Endothelial cell of umbilical vein (primary cell): ENCODE measurements at regions not wholly inside any gene's neighbourhood (a gene's known extent, or its start where the extent isn't known, plus 50 kb on each side); places are given as distances from the start of the nearest gene placed in this dataset.

Experiments
- BruUV-seq: library from RNA; stranded (reverse); fragments of 400-500 nt; replicated peaks from 2 replicates; lab custom pipeline; 2021; lab: Mats Ljungman, UMichigan
- CTCF ChIA-PET: fragments of 300-600, 350-600 bp; sonication (Branson Sonifier 250); formaldehyde crosslinking; loops from one replicate; lab custom pipeline; 2021; ENCODE audit warnings: antibody characterized with exemption, inconsistent platforms; lab: Charles Lee
- POLR2A ChIA-PET: fragments of 300-600, 350-600 bp; sonication (Branson Sonifier 250); formaldehyde crosslinking; loops from one replicate; lab custom pipeline; 2021; ENCODE audit warnings: antibody characterized with exemption, inconsistent platforms; lab: Charles Lee
- DNase-seq: peaks from one replicate; pipeline ENCODE4 v3.0.0-alpha.2; 2011; ENCODE audit warnings: low read depth, low spot score
- FAIRE-seq: peaks from 2 replicates; lab custom pipeline; 2011; peaks lifted over from hg19 to GRCh38; lab: Jason Lieb, UNC
- H2AFZ ChIP-seq: 2 replicates; pipeline ENCODE4 v1.6.0; 2012; ENCODE audit warnings: low read depth, low read length, control low read depth, inconsistent platforms
- H3K27ac ChIP-seq: 2 replicates; pipeline ENCODE4 v1.5.1; 2011; ENCODE audit warnings: low read depth, mild to moderate bottlenecking, control low read depth, low read length, moderate library complexity; ENCODE audit not compliant: insufficient read depth
- H3K27me3 ChIP-seq, 2 experiments: 2 replicates each; pipeline versions ENCODE4 v1.6.0 to v1.6.1; 2011; ENCODE audit warnings: low read length in 2 of 2, mixed read lengths in 1 of 2; ENCODE audit not compliant: control insufficient read depth in 2 of 2, insufficient read depth in 2 of 2
- H3K36me3 ChIP-seq, 2 experiments: 2 replicates in 1 of 2; 3 replicates in 1 of 2; pipeline ENCODE4 v1.5.1; 2011; ENCODE audit warnings: low read length in 2 of 2, mild to moderate bottlenecking in 1 of 2, moderate library complexity in 1 of 2; ENCODE audit not compliant: control insufficient read depth in 2 of 2, insufficient read depth in 2 of 2; ENCODE audit errors: extremely low read depth in 1 of 2
- H3K4me1 ChIP-seq: 3 replicates; pipeline ENCODE4 v1.5.1; 2011; ENCODE audit warnings: mild to moderate bottlenecking, low read length; ENCODE audit not compliant: control insufficient read depth, insufficient read depth; ENCODE audit errors: extremely low read depth
- H3K4me2 ChIP-seq: 2 replicates; pipeline ENCODE4 v1.6.1; 2011; ENCODE audit warnings: low read length, control low read depth, mixed read lengths; ENCODE audit not compliant: insufficient read depth
- H3K4me3 ChIP-seq, 3 experiments: fragments of 200-600 bp in 1 of 3; sonication (generic), shearing (Covaris generic) in 1 of 3; replicated peaks in 1 of 3; 2 replicates each; pipeline ENCODE4 v1.5.1; 2011 to 2016; ENCODE audit warnings: control low read depth in 3 of 3, low read length in 3 of 3, mild to moderate bottlenecking in 2 of 3, inconsistent platforms in 1 of 3, low read depth in 1 of 3, moderate library complexity in 1 of 3; ENCODE audit not compliant: insufficient read depth in 1 of 3
- H3K79me2 ChIP-seq: 2 replicates; pipeline ENCODE4 v1.6.0; 2012; ENCODE audit warnings: low read length, inconsistent platforms; ENCODE audit not compliant: control insufficient read depth, insufficient read depth
- H3K9ac ChIP-seq: replicated peaks from 2 replicates; pipeline ENCODE3; 2011; ENCODE audit warnings: low read length, control low read depth; ENCODE audit not compliant: insufficient read depth; ENCODE audit errors: extremely low read depth
- H3K9me1 ChIP-seq: replicated peaks from 3 replicates; pipeline ENCODE4 v1.6.0; 2011; ENCODE audit warnings: mild to moderate bottlenecking, low read length; ENCODE audit not compliant: control insufficient read depth, insufficient read depth; ENCODE audit errors: extremely low read depth
- H3K9me3 ChIP-seq: replicated peaks from 2 replicates; pipeline ENCODE4 v1.5.1; 2012; ENCODE audit warnings: low read length, inconsistent platforms; ENCODE audit not compliant: control insufficient read depth, insufficient read depth
- H4K20me1 ChIP-seq: replicated peaks from 2 replicates; pipeline ENCODE3; 2011; ENCODE audit warnings: mild to moderate bottlenecking, low read length; ENCODE audit not compliant: control insufficient read depth, insufficient read depth; ENCODE audit errors: extremely low read depth
- CTCF ChIP-seq, 2 donors: IDR thresholded peaks; 1 replicate in 1 of 2; 2 replicates in 1 of 2; pipeline ENCODE4 v1.5.1; 2011; ENCODE audit warnings: low read length in 2 of 2, mild to moderate bottlenecking in 2 of 2, moderate library complexity in 2 of 2, control low read depth in 1 of 2, inconsistent platforms in 1 of 2, low read depth in 1 of 2; ENCODE audit not compliant: insufficient read depth in 1 of 2; ENCODE audit errors: extremely low read depth in 1 of 2
- EZH2 ChIP-seq: IDR thresholded peaks from 2 replicates; pipeline ENCODE4 v1.6.1; 2012; ENCODE audit warnings: borderline replicate concordance, low read depth, mild to moderate bottlenecking, moderate library complexity, low read length, inconsistent platforms; ENCODE audit not compliant: severe bottlenecking
- FOS ChIP-seq: IDR thresholded peaks from 2 replicates; pipeline ENCODE4 v1.6.1; 2011; ENCODE audit warnings: mild to moderate bottlenecking, low read length, moderate library complexity, borderline replicate concordance; ENCODE audit not compliant: insufficient read depth
- JUN ChIP-seq: IDR thresholded peaks from 2 replicates; pipeline ENCODE4 v1.6.1; 2011; ENCODE audit warnings: borderline replicate concordance, low read depth; ENCODE audit not compliant: insufficient read length, insufficient read depth
- MAX ChIP-seq: IDR thresholded peaks from 2 replicates; pipeline ENCODE4 v1.6.1; 2011; ENCODE audit not compliant: insufficient read depth, insufficient read length
- MYC ChIP-seq: IDR thresholded peaks from one replicate; pipeline ENCODE4 v1.6.1; 2011; ENCODE audit warnings: mild to moderate bottlenecking, low read depth, low read length
- POLR2AphosphoS5 ChIP-seq: IDR thresholded peaks from 2 replicates; pipeline ENCODE4 v1.6.1; 2012; ENCODE audit warnings: low read depth, mild to moderate bottlenecking, control low read depth, low read length, moderate library complexity; ENCODE audit not compliant: insufficient read depth
- dilution Hi-C: fragments of 300-500 bp; cut with MboI; formaldehyde crosslinking; loops from one replicate; pipeline ENCODE4 v1.15.0; 2019; ENCODE audit warnings: low sequenced_read_pairs; ENCODE audit not compliant: extremely low pct_ligation_motif_present
- intact Hi-C: fragments of 100-400 bp; cut with micrococcal nuclease; formaldehyde crosslinking; loops from one replicate; pipeline ENCODE4 v1.10.0; 2022

- intact Hi-C loops (no loop called here), dilution Hi-C loops (no loop called here)
- Histone ChIP-seq H3K9me3 (no peaks in the 10 kb centered on the region), H3K36me3 (no peaks in the 10 kb centered on the region), H4K20me1 (no peaks in the 10 kb centered on the region), H3K27me3 (peaks cover 15 to 17% of the 10 kb centered on the region in 2 experiments), H3K79me2 (no peaks in the 10 kb centered on the region), H3K9me1 (no peaks in the 10 kb centered on the region), H3K4me2 (no peak overlapping the region), H3K4me3 (no peak overlapping the region), H2AFZ (no peak overlapping the region), H3K27ac (no peak overlapping the region), H3K9ac (no peak overlapping the region), H3K4me1 (no peaks in the 10 kb centered on the region)
- DNase-seq (no peak), FAIRE-seq (no peak)
- BruUV-seq, result no TSS peak
- TF ChIP-seq POLR2AphosphoS5, result no peak
- CTCF ChIA-PET, result no interaction called here
- POLR2A ChIA-PET, result no interaction called here
Measured at GRCh38 chr6:142644866-142645265, 300.1 kb downstream of the HIVEP2 start.

GRCh38 chr6:142645663-142646062, 299.3 kb downstream of the HIVEP2 start:
- no peak overlapping the region for H3K9ac ChIP-seq
- no peaks in the 10 kb centered on the region for H3K79me2 ChIP-seq
- DNase-seq, result no peak
- peaks cover 15 to 17% of the 10 kb centered on the region in 2 experiments for H3K27me3 ChIP-seq
- H3K9me3 ChIP-seq, result no peaks in the 10 kb centered on the region
- intact Hi-C loops (no loop called here), dilution Hi-C loops (no loop called here)
- no peaks in the 10 kb centered on the region for H3K9me1 ChIP-seq
- BruUV-seq, result no TSS peak
- H3K27ac ChIP-seq, result no peak overlapping the region
- ChIA-PET CTCF (no interaction called here), POLR2A (no interaction called here)
- H3K4me1 ChIP-seq, result no peaks in the 10 kb centered on the region
- H2AFZ ChIP-seq, result no peak overlapping the region
- no peak overlapping the region for H3K4me2 ChIP-seq
- H3K36me3 ChIP-seq, result no peaks in the 10 kb centered on the region
- TF ChIP-seq MAX, result no peak
- no peak for TF ChIP-seq MYC
- no peak for TF ChIP-seq CTCF (IDR thresholded peaks at IDR 0.05; ENCODE audit: extremely low read depth in 1 of 2, insufficient read depth in 1 of 2, low read depth in 1 of 2, low read length in 2 of 2)
- TF ChIP-seq POLR2AphosphoS5, result no peak
- no peak for TF ChIP-seq EZH2
- no peak for TF ChIP-seq JUN
- no peak for TF ChIP-seq FOS
- no peak overlapping the region for H3K4me3 ChIP-seq
- FAIRE-seq, result no peak
- H4K20me1 ChIP-seq, result no peaks in the 10 kb centered on the region
